ENCODE measurements at regions not wholly inside any gene's neighbourhood (a gene's known extent, or its start where the extent isn't known, plus 50 kb on each side); places are given as distances from the start of the nearest gene placed in this dataset.

GRCh38 chr15:47885920-47886319 lies 168.6 kb downstream of the SEMA6D start:
- TF ChIP-seq, protein P1, sequence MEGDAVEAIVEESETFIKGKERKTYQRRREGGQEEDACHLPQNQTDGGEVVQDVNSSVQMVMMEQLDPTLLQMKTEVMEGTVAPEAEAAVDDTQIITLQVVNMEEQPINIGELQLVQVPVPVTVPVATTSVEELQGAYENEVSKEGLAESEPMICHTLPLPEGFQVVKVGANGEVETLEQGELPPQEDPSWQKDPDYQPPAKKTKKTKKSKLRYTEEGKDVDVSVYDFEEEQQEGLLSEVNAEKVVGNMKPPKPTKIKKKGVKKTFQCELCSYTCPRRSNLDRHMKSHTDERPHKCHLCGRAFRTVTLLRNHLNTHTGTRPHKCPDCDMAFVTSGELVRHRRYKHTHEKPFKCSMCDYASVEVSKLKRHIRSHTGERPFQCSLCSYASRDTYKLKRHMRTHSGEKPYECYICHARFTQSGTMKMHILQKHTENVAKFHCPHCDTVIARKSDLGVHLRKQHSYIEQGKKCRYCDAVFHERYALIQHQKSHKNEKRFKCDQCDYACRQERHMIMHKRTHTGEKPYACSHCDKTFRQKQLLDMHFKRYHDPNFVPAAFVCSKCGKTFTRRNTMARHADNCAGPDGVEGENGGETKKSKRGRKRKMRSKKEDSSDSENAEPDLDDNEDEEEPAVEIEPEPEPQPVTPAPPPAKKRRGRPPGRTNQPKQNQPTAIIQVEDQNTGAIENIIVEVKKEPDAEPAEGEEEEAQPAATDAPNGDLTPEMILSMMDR (conservative IDR thresholded peaks at IDR 0.05; ENCODE audit: low read length) = no peak
- TF ChIP-seq EZH2phosphoT487 (IDR thresholded peaks at IDR 0.05; ENCODE audit: borderline replicate concordance) = no peak

Measured in Loucy (cell line).